GM19240 (cell line): ENCODE measurements at regions not wholly inside any gene's neighbourhood (a gene's known extent, or its start where the extent isn't known, plus 50 kb on each side); places are given as distances from the start of the nearest gene placed in this dataset.
A peak's percentile ranks its signal among the peaks of the same experiment; 100 is the strongest.

Experiments
- DNase-seq: peaks from one replicate; pipeline ENCODE4 v3.0.0; 2011; ENCODE audit warnings: low spot score; ENCODE audit not compliant: insufficient read length

GRCh38 chr5:155905364-155905763, 421.6 kb upstream of the SGCD start:
- DNase-seq: no peak

GRCh38 chr5:155906046-155906445, 420.9 kb upstream of the SGCD start:
- no peak for DNase-seq

- DNase-seq: no peak
Measured at GRCh38 chr5:155908543-155908942, 418.4 kb upstream of the SGCD start.

GRCh38 chr5:155912291-155912690, 414.7 kb upstream of the SGCD start:
- no peak for DNase-seq

GRCh38 chr5:155914766-155915165, 412.2 kb upstream of the SGCD start:
- DNase-seq: no peak

DNA sequence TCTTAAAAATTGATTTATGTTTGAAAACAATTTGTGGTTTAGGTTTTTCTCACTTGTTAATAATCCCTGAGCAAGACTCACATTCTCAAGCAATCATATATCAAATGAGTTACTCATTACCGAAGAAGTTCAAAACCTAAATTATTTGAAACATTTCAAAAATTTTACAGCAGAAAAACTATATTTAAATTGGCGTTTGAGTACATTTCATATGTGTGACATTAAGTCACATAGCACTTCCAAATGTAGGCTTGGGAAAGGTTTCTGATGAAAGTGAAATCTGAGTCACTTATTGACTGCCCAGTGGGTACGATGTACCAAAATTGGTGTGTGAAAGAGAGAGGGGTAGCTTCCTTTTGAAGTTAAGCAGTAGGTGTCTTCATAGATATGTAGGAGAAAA, 411.4 kb upstream of the SGCD start:
- DNase-seq: no peak

GRCh38 chr5:155919126-155919525, 407.8 kb upstream of the SGCD start:
- no peak for DNase-seq

DNA sequence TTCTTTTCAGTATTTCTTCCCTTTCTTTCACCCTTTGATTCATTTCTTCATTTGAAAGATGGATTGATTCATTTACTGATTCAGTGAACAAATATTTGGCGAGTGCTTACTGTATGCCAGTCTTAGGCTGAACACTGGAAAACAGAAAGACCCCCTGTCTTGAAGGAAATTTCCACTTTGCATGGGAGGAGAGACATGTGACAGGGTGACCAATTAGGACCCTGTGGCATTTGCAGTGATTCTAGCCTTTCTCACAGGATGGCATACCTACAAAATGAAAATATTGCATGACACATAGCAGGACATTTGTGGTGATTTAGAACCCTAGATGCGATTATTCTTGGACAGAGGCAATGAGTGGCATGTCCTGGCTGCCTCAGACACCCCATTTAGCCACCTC, 407.2 kb upstream of the SGCD start:
- no peak for DNase-seq

GRCh38 chr5:155921621-155922020, 405.3 kb upstream of the SGCD start:
- no peak for DNase-seq

DNA sequence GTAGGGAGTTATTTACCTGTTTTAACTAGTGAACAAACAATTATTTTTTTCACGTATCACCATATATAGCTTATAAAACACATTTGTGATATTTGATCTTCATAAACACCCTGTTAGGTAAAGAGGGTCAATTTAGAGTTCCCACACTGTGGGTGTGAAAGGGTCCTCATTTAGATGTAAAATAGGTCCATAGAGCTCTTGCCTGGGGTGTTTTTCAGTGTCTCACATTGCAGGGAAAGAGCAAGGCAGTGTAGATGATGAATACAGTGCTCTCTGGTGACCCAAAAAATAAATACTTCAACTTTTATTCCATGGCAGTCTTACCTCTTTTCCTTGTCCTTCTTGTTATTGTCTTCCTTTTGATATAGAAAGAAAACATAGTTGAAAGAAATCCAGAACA, 403.2 kb upstream of the SGCD start:
- no peak for DNase-seq

GRCh38 chr5:155926031-155926430, 400.9 kb upstream of the SGCD start:
- DNase-seq: no peak

DNA sequence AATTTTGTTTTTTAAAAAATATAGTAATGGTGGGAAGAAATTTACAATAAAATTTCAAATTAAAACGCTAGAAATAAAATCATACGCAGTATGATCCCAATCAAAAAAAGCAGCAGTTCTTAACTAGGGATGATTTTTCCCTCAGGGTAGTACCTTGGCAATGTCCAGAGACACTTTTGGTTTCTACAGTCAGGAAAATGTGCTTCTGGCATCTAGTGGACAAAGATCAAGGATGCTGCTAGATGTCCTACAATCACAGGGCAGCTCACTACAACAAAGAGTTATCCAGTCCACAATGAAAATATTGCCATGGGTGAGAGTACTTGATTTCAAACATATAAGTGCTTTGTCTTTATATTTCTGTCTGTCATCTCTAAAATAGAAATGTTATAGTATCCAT, 400.2 kb upstream of the SGCD start:
- no peak for DNase-seq

GRCh38 chr5:155929112-155929511, 397.9 kb upstream of the SGCD start:
- no peak for DNase-seq

GRCh38 chr5:155934964-155935363, 392.0 kb upstream of the SGCD start:
- no peak for DNase-seq

DNA sequence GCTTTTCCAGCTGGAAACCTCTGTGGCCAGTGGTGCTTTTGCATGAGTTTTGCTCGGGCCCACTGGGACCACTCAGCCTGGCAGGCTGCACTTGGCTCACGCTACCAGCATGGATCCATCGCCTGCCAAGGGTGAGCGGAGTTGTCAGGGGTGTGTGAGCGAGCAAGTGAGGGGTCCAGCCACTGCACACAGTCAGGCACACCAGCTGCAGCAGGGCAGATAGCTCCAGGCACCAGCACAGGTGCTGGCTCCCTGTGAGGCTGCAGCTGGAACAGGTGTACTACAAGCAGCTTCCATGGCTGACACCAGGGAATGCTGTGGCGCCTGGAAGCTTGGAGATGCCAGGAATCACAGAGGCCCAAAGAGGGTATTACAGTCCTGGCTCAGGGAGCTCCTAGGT, 391.2 kb upstream of the SGCD start:
- no peak for DNase-seq

GRCh38 chr5:155936520-155937406, 390.2 kb upstream of the SGCD start:
- DNase-seq: no peak

GRCh38 chr5:155938051-155938450, 388.9 kb upstream of the SGCD start:
- no peak for DNase-seq

- no peak for DNase-seq
Measured at GRCh38 chr5:155941340-155941739, 385.6 kb upstream of the SGCD start.

GRCh38 chr5:155943516-155944407, 383.2 kb upstream of the SGCD start:
- DNase-seq: peak; percentile 10

- no peak for DNase-seq
Measured at GRCh38 chr5:155947394-155948062, 379.4 kb upstream of the SGCD start.

GRCh38 chr5:155948576-155948975, 378.4 kb upstream of the SGCD start:
- no peak for DNase-seq
